PC-9 (cell line): ENCODE measurements at regions not wholly inside any gene's neighbourhood (a gene's known extent, or its start where the extent isn't known, plus 50 kb on each side); places are given as distances from the start of the nearest gene placed in this dataset.

ENCODE experiments used
- BruUV-seq: library from RNA; stranded (reverse); fragments of 400-500 nt; replicated peaks from 2 replicates; lab custom pipeline; 2021; lab: Mats Ljungman, UMichigan
- CTCF ChIA-PET: fragments of 300-600 bp; sonication (Branson Sonifier 250); formaldehyde crosslinking; loops from one replicate; lab custom pipeline; 2022; ENCODE audit warnings: antibody characterized with exemption; lab: Charles Lee
- POLR2A ChIA-PET: fragments of 300-600 bp; sonication (Branson Sonifier 250); formaldehyde crosslinking; loops from one replicate; lab custom pipeline; 2022; ENCODE audit warnings: antibody characterized with exemption; ENCODE audit not compliant: unreplicated experiment; lab: Charles Lee
- DNase-seq, 2 experiments: peaks; one replicate each; pipeline versions ENCODE4 v3.0.0 to v3.0.0-alpha.2; 2015 to 2022; ENCODE audit warnings: mixed read lengths in 1 of 2
- H2AFZ ChIP-seq: fragments of 200-600 bp; sonication (generic); 2 replicates; pipeline ENCODE4 v1.8.1; 2017; ENCODE audit warnings: antibody characterized with exemption
- H3F3A ChIP-seq: fragments of 200-600 bp; sonication (generic); 2 replicates; pipeline ENCODE4 v1.8.1; 2017; ENCODE audit warnings: antibody characterized with exemption, mild to moderate bottlenecking, low read depth; ENCODE audit not compliant: insufficient read depth
- H3K27ac ChIP-seq: fragments of 200-600 bp; sonication (generic); 2 replicates; pipeline ENCODE4 v1.6.1; 2016; ENCODE audit warnings: mixed run types
- H3K27me3 ChIP-seq: fragments of 200-600 bp; sonication (generic); 2 replicates; pipeline ENCODE4 v1.6.1; 2016; ENCODE audit warnings: low read depth, mixed run types; ENCODE audit not compliant: insufficient read depth
- H3K36me3 ChIP-seq: fragments of 200-600 bp; sonication (generic); 2 replicates; pipeline ENCODE4 v1.6.1; 2016; ENCODE audit warnings: low read depth, mixed run types
- H3K4me1 ChIP-seq: fragments of 200-600 bp; sonication (generic); replicated peaks from 2 replicates; pipeline ENCODE4 v1.6.1; 2016; ENCODE audit warnings: mixed run types; ENCODE audit not compliant: insufficient read depth
- H3K4me2 ChIP-seq: fragments of 200-600 bp; sonication (generic); 2 replicates; pipeline ENCODE4 v1.6.1; 2017; ENCODE audit warnings: mixed run types
- H3K4me3 ChIP-seq: fragments of 200-600 bp; sonication (generic); 2 replicates; pipeline ENCODE4 v1.6.1; 2016; ENCODE audit warnings: mixed run types
- H3K79me2 ChIP-seq: fragments of 200-600 bp; sonication (generic); 2 replicates; pipeline ENCODE4 v1.6.1; 2017; ENCODE audit warnings: low read depth, mixed run types
- H3K9me2 ChIP-seq: fragments of 200-600 bp; sonication (generic); 2 replicates; pipeline ENCODE4 v1.8.1; 2017; ENCODE audit warnings: mild to moderate bottlenecking; ENCODE audit not compliant: insufficient read depth
- H3K9me3 ChIP-seq: fragments of 200-600 bp; sonication (generic); 2 replicates; pipeline ENCODE4 v1.8.1; 2016; ENCODE audit warnings: low read depth; ENCODE audit not compliant: insufficient read depth
- H4K20me1 ChIP-seq: fragments of 200-600 bp; sonication (generic); 2 replicates; pipeline ENCODE4 v1.8.1; 2017; ENCODE audit not compliant: insufficient read depth
- EZH2 ChIP-seq: fragments of 200-600 bp; sonication (generic); IDR thresholded peaks from 2 replicates; pipeline ENCODE4 v1.8.0; 2017; ENCODE audit warnings: antibody characterized with exemption, low read depth
- intact Hi-C: fragments of 100-400 bp; cut with micrococcal nuclease; formaldehyde crosslinking; loops from one replicate; pipeline ENCODE4 v1.10.0; 2022; ENCODE audit not compliant: unreplicated experiment
- TF ChIP-seq, protein P1 (sequence below): fragments of 200-600 bp; sonication (generic); conservative IDR thresholded peaks from 2 replicates; pipeline ENCODE4 v1.6.1; 2017; ENCODE audit warnings: mixed run types, antibody characterized with exemption, mild to moderate bottlenecking, moderate library complexity

DNA sequence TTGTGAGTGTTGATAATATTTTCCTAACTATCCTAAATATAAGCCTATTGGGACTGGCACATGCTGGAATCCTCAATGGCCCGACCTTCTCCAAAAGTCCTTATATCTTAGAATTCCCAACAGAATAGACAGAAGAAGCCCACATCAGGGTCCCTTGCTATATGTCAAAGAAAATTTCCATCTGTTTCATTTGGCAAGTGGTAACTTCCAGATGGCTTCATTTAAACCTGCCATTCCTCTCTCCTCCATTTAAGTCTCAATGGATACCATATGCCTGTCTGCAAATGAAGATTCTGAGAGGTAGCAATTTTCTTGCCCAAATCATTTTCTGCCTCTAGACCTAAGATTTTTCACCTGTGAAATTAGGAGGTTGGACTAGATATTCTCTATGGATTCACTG is 73.1 kb upstream of the KCNA4 start:
- no peak overlapping the region for H2AFZ ChIP-seq
- BruUV-seq = no TSS peak
- H4K20me1 ChIP-seq = no peaks in the 10 kb centered on the region
- no peak for DNase-seq
- H3K79me2 ChIP-seq = no peaks in the 10 kb centered on the region
- no peaks in the 10 kb centered on the region for H3K4me1 ChIP-seq
- H3K36me3 ChIP-seq = no peaks in the 10 kb centered on the region
- no peak overlapping the region for H3K27ac ChIP-seq
- H3K9me2 ChIP-seq = 0 out of 2 replicates have a peak, but pooled peaks cover 3% of the 10 kb centered on the region
- no peaks in the 10 kb centered on the region for H3F3A ChIP-seq
- POLR2A ChIA-PET = no interaction called here
- TF ChIP-seq, protein P1, sequence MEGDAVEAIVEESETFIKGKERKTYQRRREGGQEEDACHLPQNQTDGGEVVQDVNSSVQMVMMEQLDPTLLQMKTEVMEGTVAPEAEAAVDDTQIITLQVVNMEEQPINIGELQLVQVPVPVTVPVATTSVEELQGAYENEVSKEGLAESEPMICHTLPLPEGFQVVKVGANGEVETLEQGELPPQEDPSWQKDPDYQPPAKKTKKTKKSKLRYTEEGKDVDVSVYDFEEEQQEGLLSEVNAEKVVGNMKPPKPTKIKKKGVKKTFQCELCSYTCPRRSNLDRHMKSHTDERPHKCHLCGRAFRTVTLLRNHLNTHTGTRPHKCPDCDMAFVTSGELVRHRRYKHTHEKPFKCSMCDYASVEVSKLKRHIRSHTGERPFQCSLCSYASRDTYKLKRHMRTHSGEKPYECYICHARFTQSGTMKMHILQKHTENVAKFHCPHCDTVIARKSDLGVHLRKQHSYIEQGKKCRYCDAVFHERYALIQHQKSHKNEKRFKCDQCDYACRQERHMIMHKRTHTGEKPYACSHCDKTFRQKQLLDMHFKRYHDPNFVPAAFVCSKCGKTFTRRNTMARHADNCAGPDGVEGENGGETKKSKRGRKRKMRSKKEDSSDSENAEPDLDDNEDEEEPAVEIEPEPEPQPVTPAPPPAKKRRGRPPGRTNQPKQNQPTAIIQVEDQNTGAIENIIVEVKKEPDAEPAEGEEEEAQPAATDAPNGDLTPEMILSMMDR = no peak
- no peak for TF ChIP-seq EZH2
- CTCF ChIA-PET = no interaction called here
- no peaks in the 10 kb centered on the region for H3K27me3 ChIP-seq
- H3K4me2 ChIP-seq = no peak overlapping the region
- H3K4me3 ChIP-seq = no peak overlapping the region
- H3K9me3 ChIP-seq = 0 out of 2 replicates have a peak, but pooled peaks cover 5% of the 10 kb centered on the region
- intact Hi-C loops = no loop called here

DNA sequence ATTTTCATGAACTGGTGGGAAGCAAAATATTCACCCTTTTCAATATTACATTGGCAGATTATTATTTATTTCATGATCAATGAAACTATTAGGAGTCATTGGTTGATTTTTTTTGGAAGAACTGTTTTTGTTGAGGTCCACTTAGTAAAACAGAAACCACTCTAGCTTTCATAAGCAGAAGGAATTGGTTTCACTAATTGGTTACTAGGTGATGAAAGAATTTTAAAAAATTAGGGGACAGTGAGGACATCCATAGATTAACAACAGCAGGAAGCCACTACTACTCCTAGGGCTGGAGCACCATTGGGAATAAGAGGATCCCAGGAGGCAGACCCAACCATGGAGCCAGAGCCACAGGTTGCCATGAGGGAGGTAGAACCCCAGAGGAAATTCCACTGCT is 74.4 kb upstream of the KCNA4 start:
- Histone ChIP-seq H3K36me3 (no peaks in the 10 kb centered on the region), H3K4me2 (no peak overlapping the region), H2AFZ (no peak overlapping the region), H3K4me3 (no peak overlapping the region), H3K9me3 (peaks cover 5% of the 10 kb centered on the region; the same call in 1 of the 2 replicates), H3K9me2 (0 out of 2 replicates have a peak, but pooled peaks cover 3% of the 10 kb centered on the region), H3K27me3 (no peaks in the 10 kb centered on the region), H3F3A (no peaks in the 10 kb centered on the region), H3K79me2 (no peaks in the 10 kb centered on the region), H3K4me1 (no peaks in the 10 kb centered on the region), H4K20me1 (no peaks in the 10 kb centered on the region), H3K27ac (no peak overlapping the region)
- ChIA-PET CTCF (no interaction called here), POLR2A (no interaction called here)
- no peak for DNase-seq
- intact Hi-C loops = no loop called here
- no TSS peak for BruUV-seq
- no peak for TF ChIP-seq EZH2

DNA sequence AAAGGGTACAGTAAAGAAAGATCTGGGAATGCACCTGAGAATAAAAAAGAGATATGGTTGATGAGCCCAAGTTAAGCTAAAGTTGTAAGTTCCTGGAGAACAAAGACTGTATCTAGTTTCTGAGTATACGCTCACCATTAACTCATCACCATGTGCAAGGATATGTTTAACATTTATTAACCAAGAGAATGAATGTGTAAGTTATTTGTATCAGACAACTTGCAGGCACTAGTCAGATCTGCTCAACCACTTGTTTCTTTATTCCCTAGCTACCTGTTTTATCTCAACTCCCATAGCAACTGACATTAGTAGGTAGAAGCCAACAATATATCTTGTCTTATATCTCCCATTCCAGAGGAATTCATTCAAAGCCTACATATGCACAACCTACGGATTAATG is 74.9 kb upstream of the KCNA4 start:
- H3K27ac ChIP-seq = no peak overlapping the region

More for the DNA sequence above, 74.9 kb upstream of the KCNA4 start:
- DNase-seq = no peak
- Histone ChIP-seq H3K27me3 (no peaks in the 10 kb centered on the region), H3F3A (no peaks in the 10 kb centered on the region), H3K4me2 (no peak overlapping the region), H3K4me3 (no peak overlapping the region), H3K79me2 (no peaks in the 10 kb centered on the region), H4K20me1 (no peaks in the 10 kb centered on the region), H3K4me1 (no peaks in the 10 kb centered on the region), H3K9me3 (peaks cover 5% of the 10 kb centered on the region; the same call in 1 of the 2 replicates), H2AFZ (no peak overlapping the region), H3K36me3 (no peaks in the 10 kb centered on the region), H3K9me2 (0 out of 2 replicates have a peak, but pooled peaks cover 3% of the 10 kb centered on the region)
- TF ChIP-seq EZH2 = no peak
- TF ChIP-seq, protein P1 = no peak
- no TSS peak for BruUV-seq
- CTCF ChIA-PET = no interaction called here
- intact Hi-C loops = no loop called here
- POLR2A ChIA-PET = no interaction called here
